SK-N-SH (cell line): ENCODE measurements at regions not wholly inside any gene's neighbourhood (a gene's known extent, or its start where the extent isn't known, plus 50 kb on each side); places are given as distances from the start of the nearest gene placed in this dataset.

Experiments used
- CTCF ChIA-PET: fragments of 300-600, 350-600 bp; formaldehyde crosslinking; extraction: SDS; loops from one replicate; lab custom pipeline; 2021; lab: Yijun Ruan, JAX
- POLR2A ChIA-PET: fragments of 350-600 bp; sonication (Branson Sonifier 250); formaldehyde crosslinking; extraction: SDS; loops from one replicate; lab custom pipeline; 2020; ENCODE audit warnings: antibody characterized with exemption, inconsistent platforms; lab: Yijun Ruan, JAX
- DNase-seq: peaks from one replicate; pipeline ENCODE4 v3.0.0; 2012
- H2AFZ ChIP-seq: fragments of 200-600 bp; sonication (generic); 2 replicates; pipeline ENCODE4 v1.8.1; 2016; ENCODE audit warnings: antibody characterized with exemption, mild to moderate bottlenecking, low read depth
- H3F3A ChIP-seq: fragments of 200-600 bp; sonication (generic); replicated peaks from 2 replicates; pipeline ENCODE3; 2016; ENCODE audit warnings: antibody characterized with exemption, mild to moderate bottlenecking; ENCODE audit not compliant: insufficient read depth
- H3K27ac ChIP-seq, 2 experiments: fragments of 200-500 bp in 1 of 2; fragments of 200-600 bp in 1 of 2; sonication (Bioruptor generic) in 1 of 2; sonication (generic), shearing (Covaris generic) in 1 of 2; 2 replicates each; pipeline versions ENCODE4 v1.5.1 to v1.6.1; 2014 to 2016; ENCODE audit warnings: low read depth in 2 of 2, inconsistent platforms in 1 of 2, low read length in 1 of 2, mild to moderate bottlenecking in 1 of 2, mixed read lengths in 1 of 2
- H3K27me3 ChIP-seq: fragments of 200-600 bp; sonication (generic), shearing (Covaris generic); 2 replicates; pipeline ENCODE4 v1.6.1; 2016; ENCODE audit warnings: mixed run types; ENCODE audit not compliant: insufficient read depth
- H3K36me3 ChIP-seq, 2 experiments: fragments of 200-500 bp in 1 of 2; fragments of 200-600 bp in 1 of 2; sonication (Bioruptor generic) in 1 of 2; sonication (generic) in 1 of 2; replicated peaks in 1 of 2; 2 replicates each; pipeline versions ENCODE3 to v1.5.1; 2014 to 2016; ENCODE audit warnings: low read length in 1 of 2, mild to moderate bottlenecking in 1 of 2; ENCODE audit not compliant: insufficient read depth in 2 of 2, control insufficient read depth in 1 of 2
- H3K4me1 ChIP-seq, 2 experiments: fragments of 200-500 bp in 1 of 2; fragments of 200-600 bp in 1 of 2; sonication (Bioruptor generic) in 1 of 2; sonication (generic), shearing (Covaris generic) in 1 of 2; 2 replicates each; pipeline versions ENCODE4 v1.5.1 to v1.6.1; 2014 to 2016; ENCODE audit warnings: low read depth in 1 of 2, low read length in 1 of 2, mixed run types in 1 of 2; ENCODE audit not compliant: insufficient read depth in 2 of 2, control insufficient read depth in 1 of 2
- H3K4me2 ChIP-seq: fragments of 200-600 bp; sonication (generic), shearing (Covaris generic); 2 replicates; pipeline ENCODE4 v1.6.1; 2017; ENCODE audit warnings: mixed run types
- H3K4me3 ChIP-seq, 2 experiments: fragments of 200-500 bp in 1 of 2; fragments of 200-600 bp in 1 of 2; sonication (Bioruptor generic) in 1 of 2; sonication (generic), shearing (Covaris generic) in 1 of 2; 2 replicates each; pipeline versions ENCODE4 v1.5.1 to v1.8.1; 2014 to 2016; ENCODE audit warnings: low read depth in 2 of 2, inconsistent platforms in 1 of 2, low read length in 1 of 2, mild to moderate bottlenecking in 1 of 2, mixed read lengths in 1 of 2, moderate library complexity in 1 of 2
- H3K79me2 ChIP-seq: fragments of 200-600 bp; sonication (generic); 2 replicates; pipeline ENCODE4 v1.8.1; 2017; ENCODE audit warnings: mild to moderate bottlenecking; ENCODE audit not compliant: insufficient read depth
- H3K9ac ChIP-seq: fragments of 200-600 bp; sonication (generic); 2 replicates; pipeline ENCODE4 v1.6.1; 2017; ENCODE audit warnings: mixed run types
- H3K9me2 ChIP-seq: fragments of 200-600 bp; sonication (generic); 2 replicates; pipeline ENCODE4 v1.6.1; 2017; ENCODE audit warnings: mixed run types
- H3K9me3 ChIP-seq: fragments of 200-600 bp; sonication (generic); 2 replicates; pipeline ENCODE4 v1.6.1; 2017; ENCODE audit warnings: mixed run types, mild to moderate bottlenecking, moderate library complexity
- H4K20me1 ChIP-seq: fragments of 200-600 bp; sonication (generic); 2 replicates; pipeline ENCODE4 v1.6.1; 2017; ENCODE audit warnings: mild to moderate bottlenecking, mixed run types; ENCODE audit not compliant: insufficient read depth
- ELF1 ChIP-seq: IDR thresholded peaks from 2 replicates; pipeline ENCODE4 v1.4.0; 2012
- EZH2phosphoT487 ChIP-seq: fragments of 200-600 bp; sonication (generic); IDR thresholded peaks from 2 replicates; pipeline ENCODE4 v1.6.1; 2017; ENCODE audit warnings: low read depth, mixed run types, mild to moderate bottlenecking, antibody characterized with exemption, moderate library complexity, borderline replicate concordance
- FOXM1 ChIP-seq: IDR thresholded peaks from 2 replicates; pipeline ENCODE4 v1.4.0; 2012; ENCODE audit warnings: low read depth, mild to moderate bottlenecking
- GABPA ChIP-seq: IDR thresholded peaks from 2 replicates; pipeline ENCODE4 v1.4.0; 2012; ENCODE audit warnings: low read depth, mild to moderate bottlenecking
- RCOR1 ChIP-seq: fragments of 150-350 bp; IDR thresholded peaks from 2 replicates; pipeline ENCODE4 v1.6.1; 2017; ENCODE audit warnings: antibody characterized with exemption, low read length
- SMC3 ChIP-seq: IDR thresholded peaks from 2 replicates; pipeline ENCODE4 v1.6.1; 2012; ENCODE audit warnings: low read depth, low read length, improper control_type of control experiment
- TAF1 ChIP-seq: IDR thresholded peaks from 2 replicates; pipeline ENCODE4 v1.6.1; 2012; ENCODE audit warnings: low read depth, mild to moderate bottlenecking, low read length, moderate library complexity, borderline replicate concordance
- WGBS: methylation state at CpG from one replicate; pipeline ENCODE4 v1.1.6; 2017; ENCODE audit warnings: low lambda C conversion rate; 5-methylcytosine and 5-hydroxymethylcytosine counted together
- TF ChIP-seq, protein P1 (sequence below): IDR thresholded peaks from 2 replicates; pipeline ENCODE4 v1.4.0; 2012; ENCODE audit warnings: low read depth, borderline replicate concordance
- TF ChIP-seq, protein P2 (sequence below): IDR thresholded peaks from 2 replicates; pipeline ENCODE4 v1.6.1; 2012; ENCODE audit warnings: mild to moderate bottlenecking, low read depth, low read length, moderate library complexity
- TF ChIP-seq, protein P3 (sequence below): fragments of 150-350 bp; IDR thresholded peaks from 2 replicates; pipeline ENCODE4 v1.6.1; 2016; ENCODE audit warnings: mild to moderate bottlenecking, low read depth, low read length

DNA sequence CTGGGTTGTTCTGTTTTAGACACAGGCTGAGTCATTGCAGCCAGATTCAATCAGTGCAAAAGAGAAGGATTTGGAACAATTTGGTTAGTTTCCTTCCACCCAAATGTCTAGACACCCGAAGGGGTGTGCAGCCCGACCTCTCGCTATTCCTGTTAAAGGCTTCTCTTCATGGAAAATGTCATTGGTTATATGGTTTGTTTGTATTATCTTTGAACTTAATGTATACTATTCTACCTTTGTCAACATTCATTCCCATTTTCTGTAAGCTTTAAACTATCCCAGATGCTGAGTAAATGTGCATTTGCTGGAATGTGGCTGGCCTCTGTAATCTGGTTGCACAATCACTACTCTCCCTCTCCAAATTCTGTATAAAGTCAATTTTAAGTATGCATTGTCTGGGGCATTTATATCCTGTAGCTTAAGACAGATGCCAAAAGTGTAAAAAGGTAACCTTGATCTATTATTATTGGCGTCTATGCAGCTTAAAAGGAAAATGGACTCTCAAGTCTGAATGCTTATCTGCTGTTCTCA lies 80.4 kb upstream of the RND3 start (continued):
- TF ChIP-seq, protein P1, sequence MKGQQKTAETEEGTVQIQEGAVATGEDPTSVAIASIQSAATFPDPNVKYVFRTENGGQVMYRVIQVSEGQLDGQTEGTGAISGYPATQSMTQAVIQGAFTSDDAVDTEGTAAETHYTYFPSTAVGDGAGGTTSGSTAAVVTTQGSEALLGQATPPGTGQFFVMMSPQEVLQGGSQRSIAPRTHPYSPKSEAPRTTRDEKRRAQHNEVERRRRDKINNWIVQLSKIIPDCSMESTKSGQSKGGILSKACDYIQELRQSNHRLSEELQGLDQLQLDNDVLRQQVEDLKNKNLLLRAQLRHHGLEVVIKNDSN: no peak
- TF ChIP-seq EZH2phosphoT487: no peak
- TF ChIP-seq, protein P2, sequence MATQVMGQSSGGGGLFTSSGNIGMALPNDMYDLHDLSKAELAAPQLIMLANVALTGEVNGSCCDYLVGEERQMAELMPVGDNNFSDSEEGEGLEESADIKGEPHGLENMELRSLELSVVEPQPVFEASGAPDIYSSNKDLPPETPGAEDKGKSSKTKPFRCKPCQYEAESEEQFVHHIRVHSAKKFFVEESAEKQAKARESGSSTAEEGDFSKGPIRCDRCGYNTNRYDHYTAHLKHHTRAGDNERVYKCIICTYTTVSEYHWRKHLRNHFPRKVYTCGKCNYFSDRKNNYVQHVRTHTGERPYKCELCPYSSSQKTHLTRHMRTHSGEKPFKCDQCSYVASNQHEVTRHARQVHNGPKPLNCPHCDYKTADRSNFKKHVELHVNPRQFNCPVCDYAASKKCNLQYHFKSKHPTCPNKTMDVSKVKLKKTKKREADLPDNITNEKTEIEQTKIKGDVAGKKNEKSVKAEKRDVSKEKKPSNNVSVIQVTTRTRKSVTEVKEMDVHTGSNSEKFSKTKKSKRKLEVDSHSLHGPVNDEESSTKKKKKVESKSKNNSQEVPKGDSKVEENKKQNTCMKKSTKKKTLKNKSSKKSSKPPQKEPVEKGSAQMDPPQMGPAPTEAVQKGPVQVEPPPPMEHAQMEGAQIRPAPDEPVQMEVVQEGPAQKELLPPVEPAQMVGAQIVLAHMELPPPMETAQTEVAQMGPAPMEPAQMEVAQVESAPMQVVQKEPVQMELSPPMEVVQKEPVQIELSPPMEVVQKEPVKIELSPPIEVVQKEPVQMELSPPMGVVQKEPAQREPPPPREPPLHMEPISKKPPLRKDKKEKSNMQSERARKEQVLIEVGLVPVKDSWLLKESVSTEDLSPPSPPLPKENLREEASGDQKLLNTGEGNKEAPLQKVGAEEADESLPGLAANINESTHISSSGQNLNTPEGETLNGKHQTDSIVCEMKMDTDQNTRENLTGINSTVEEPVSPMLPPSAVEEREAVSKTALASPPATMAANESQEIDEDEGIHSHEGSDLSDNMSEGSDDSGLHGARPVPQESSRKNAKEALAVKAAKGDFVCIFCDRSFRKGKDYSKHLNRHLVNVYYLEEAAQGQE: no peak

DNA sequence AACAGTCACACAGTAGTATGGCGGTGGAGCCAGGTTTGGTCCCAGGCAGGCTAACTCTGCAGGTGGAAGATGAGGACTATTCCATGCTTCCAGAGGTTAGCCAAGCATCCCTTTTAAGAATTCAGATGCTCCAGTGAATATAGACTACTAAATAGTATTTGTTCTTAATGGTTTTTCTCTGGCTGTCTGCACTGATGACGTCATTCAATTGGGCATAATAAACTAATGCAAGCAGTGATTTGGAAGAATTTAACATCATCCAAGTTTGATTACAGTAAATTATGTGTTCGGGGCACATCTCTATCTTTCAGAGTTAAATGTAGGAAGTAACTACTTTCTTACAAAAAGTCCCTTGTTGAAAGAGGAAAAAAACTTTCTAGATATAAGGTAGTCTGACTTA lies 78.8 kb upstream of the RND3 start:
- Histone ChIP-seq H3K9ac (no peak overlapping the region), H3F3A (peaks cover 5% of the 10 kb centered on the region), H3K79me2 (no peaks in the 10 kb centered on the region), H3K27me3 (no peaks in the 10 kb centered on the region), H3K27ac (no peak overlapping the region), H3K36me3 (no peaks in the 10 kb centered on the region), H3K9me2 (no peaks in the 10 kb centered on the region)
- no peak for TF ChIP-seq GABPA
- TF ChIP-seq, protein P3, sequence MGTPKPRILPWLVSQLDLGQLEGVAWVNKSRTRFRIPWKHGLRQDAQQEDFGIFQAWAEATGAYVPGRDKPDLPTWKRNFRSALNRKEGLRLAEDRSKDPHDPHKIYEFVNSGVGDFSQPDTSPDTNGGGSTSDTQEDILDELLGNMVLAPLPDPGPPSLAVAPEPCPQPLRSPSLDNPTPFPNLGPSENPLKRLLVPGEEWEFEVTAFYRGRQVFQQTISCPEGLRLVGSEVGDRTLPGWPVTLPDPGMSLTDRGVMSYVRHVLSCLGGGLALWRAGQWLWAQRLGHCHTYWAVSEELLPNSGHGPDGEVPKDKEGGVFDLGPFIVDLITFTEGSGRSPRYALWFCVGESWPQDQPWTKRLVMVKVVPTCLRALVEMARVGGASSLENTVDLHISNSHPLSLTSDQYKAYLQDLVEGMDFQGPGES: no peak
- TF ChIP-seq TAF1: no peak
- TF ChIP-seq, protein P1: no peak
- no peak for TF ChIP-seq ELF1
- TF ChIP-seq FOXM1: no peak
- no peak for TF ChIP-seq RCOR1
- TF ChIP-seq SMC3: no peak
- TF ChIP-seq, all 33 proteins: peak for 0
- H3K4me1 ChIP-seq: peaks cover 0 to 2% of the 10 kb centered on the region in 2 experiments; a peak in 2 of 4 replicates
- H4K20me1 ChIP-seq: no peaks in the 10 kb centered on the region
- H2AFZ ChIP-seq: no peak overlapping the region
- no peak overlapping the region for H3K4me2 ChIP-seq
- ChIA-PET CTCF (no interaction called here), POLR2A (no interaction called here)
- no peaks in the 10 kb centered on the region for H3K9me3 ChIP-seq
- no peak overlapping the region for H3K4me3 ChIP-seq
- WGBS: 82% methylated on average over 3 of the region's 3 CpGs
- no peak for DNase-seq
